GM12865 (cell line): ENCODE measurements at regions not wholly inside any gene's neighbourhood (a gene's known extent, or its start where the extent isn't known, plus 50 kb on each side); places are given as distances from the start of the nearest gene placed in this dataset.

ENCODE experiments used
- DNase-seq: peaks from one replicate; pipeline ENCODE4 v3.0.0; 2010; ENCODE audit warnings: low read depth
- H3K4me3 ChIP-seq: 2 replicates; pipeline ENCODE4 v1.5.1; 2011; ENCODE audit warnings: mild to moderate bottlenecking, low read depth, low read length, control low read depth
- CTCF ChIP-seq: IDR thresholded peaks from 2 replicates; pipeline ENCODE4 v1.5.1; 2011; ENCODE audit warnings: low read length, control low read depth, low read depth, inconsistent platforms; ENCODE audit not compliant: insufficient read depth; ENCODE audit errors: missing control alignments

DNA sequence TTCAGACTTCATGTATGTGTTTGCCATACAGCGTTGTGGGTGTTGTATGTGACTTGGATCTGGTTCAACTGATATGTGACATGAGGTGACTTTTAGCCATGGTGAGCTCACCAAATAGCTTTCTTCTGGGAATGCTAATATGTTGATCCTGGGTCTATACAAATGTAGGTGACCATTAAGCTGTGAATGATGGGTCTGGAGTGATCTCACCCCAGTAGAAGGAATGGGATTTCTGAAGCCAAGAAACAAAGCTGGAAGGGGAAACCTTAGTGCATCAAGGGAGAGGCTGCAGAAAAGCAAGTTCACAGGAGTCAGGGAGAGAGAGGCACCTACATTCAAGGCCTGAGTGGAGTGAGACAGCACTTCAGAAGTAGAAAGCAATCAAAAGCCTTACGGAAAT, 421.0 kb upstream of the THRB start:
- H3K4me3 ChIP-seq: no peak overlapping the region
- DNase-seq: no peak
- no peak for TF ChIP-seq CTCF

DNA sequence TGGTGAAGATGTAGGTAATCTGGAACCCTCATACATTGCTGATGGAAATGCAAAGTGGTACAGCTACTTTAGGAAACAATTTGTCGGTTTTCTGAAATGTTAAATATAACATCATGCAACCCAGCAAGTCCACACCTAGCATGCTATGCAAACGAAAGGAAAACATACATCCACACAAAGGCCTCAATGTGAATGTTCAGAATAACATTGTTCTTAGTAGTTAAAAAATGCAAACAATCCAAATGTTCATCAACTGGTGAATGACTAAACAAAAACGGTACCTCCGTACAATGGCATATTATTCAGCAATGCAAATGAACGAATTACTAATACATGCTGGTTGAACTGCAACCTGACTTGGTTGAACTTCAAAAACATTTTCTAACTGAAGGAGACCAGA, 423.3 kb upstream of the THRB start:
- TF ChIP-seq CTCF: no peak

GRCh38 chr3:24923570-24923969, 428.9 kb upstream of the THRB start:
- no peak for TF ChIP-seq CTCF
- DNase-seq: no peak
- H3K4me3 ChIP-seq: no peak overlapping the region

More for the DNA sequence above, 423.3 kb upstream of the THRB start:
- H3K4me3 ChIP-seq: no peak overlapping the region
- no peak for DNase-seq

DNA sequence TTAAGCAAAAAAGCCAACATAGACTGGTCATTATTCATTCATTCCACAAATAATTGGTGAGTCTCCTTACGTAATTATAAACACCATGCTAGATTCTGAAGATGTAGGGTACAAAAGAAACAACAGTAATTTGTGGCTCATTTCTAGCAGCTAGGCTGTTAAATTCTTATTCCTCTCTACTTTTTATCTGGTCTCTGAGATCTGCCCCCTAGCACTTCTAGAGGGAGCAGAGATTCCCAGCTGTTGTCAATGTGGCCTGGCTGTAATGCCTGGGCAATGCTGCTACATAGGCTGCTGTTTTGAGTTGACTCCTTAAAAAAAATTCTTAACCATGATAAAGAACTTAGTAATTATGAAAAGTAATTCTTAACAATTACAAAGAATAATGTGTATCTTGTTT, 434.9 kb upstream of the THRB start:
- H3K4me3 ChIP-seq: no peak overlapping the region
- DNase-seq: no peak
- TF ChIP-seq CTCF: no peak

GRCh38 chr3:24933401-24933800, 438.8 kb upstream of the THRB start:
- DNase-seq: no peak
- H3K4me3 ChIP-seq: no peak overlapping the region
- no peak for TF ChIP-seq CTCF

DNA sequence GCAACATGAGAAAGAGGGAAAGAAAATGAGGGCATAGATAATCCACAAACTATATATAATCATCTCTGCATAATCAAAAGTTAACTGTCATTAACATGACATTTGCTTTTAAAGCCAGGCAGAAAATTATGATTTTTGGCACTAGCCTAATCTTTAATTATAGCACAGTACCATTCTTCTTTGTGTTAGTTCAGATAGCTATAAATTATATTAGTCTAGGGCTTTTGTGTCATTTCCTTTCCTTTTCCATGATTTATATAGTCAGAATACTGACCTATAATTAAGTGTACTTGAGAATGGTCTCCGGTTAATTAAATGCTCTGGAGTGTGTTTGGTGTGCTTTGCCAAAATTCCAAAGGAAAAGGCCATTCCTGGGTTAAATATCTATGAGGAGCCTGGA, 441.9 kb upstream of the THRB start:
- no peak overlapping the region for H3K4me3 ChIP-seq
- DNase-seq: no peak
- TF ChIP-seq CTCF: no peak

GRCh38 chr3:24937228-24937627, 442.6 kb upstream of the THRB start:
- no peak overlapping the region for H3K4me3 ChIP-seq
- TF ChIP-seq CTCF: no peak
- DNase-seq: no peak
